ENCODE measurements at regions not wholly inside any gene's neighbourhood (a gene's known extent, or its start where the extent isn't known, plus 50 kb on each side); places are given as distances from the start of the nearest gene placed in this dataset.
"Not testable (repeated sequence)": the region's sequence is repeated elsewhere in the genome, so short reads cannot be mapped to it uniquely, and the experiment has no call there.

GRCh38 chr3:105144837-105145236 lies 221.9 kb upstream of the ALCAM start:
- peaks cover 11% of the 10 kb centered on the region for H3K4me1 Mint-ChIP-seq (ENCODE audit: low read depth)
- TF ChIP-seq CTCF (IDR thresholded peaks at IDR 0.05) = no peak
- no peak overlapping the region for H3K4me3 Mint-ChIP-seq (ENCODE audit: unreplicated experiment)
- no peaks in the 10 kb centered on the region for H3K36me3 Mint-ChIP-seq (ENCODE audit: low read depth)
- no peaks in the 10 kb centered on the region for H3K27me3 Mint-ChIP-seq (ENCODE audit: low read depth)
- no peak overlapping the region for H3K27ac Mint-ChIP-seq (ENCODE audit: unreplicated experiment)
- no peak for DNase-seq (ENCODE audit: low spot score)
- H3K9me3 Mint-ChIP-seq (ENCODE audit: low read depth) = peaks cover 5% of the 10 kb centered on the region

- Mint-ChIP-seq H3K4me1 (ENCODE audit: low read depth) (peaks cover 11% of the 10 kb centered on the region), H3K9me3 (ENCODE audit: low read depth) (peaks cover 7% of the 10 kb centered on the region), H3K27me3 (ENCODE audit: low read depth) (no peaks in the 10 kb centered on the region), H3K27ac (ENCODE audit: unreplicated experiment) (no peak overlapping the region), H3K4me3 (ENCODE audit: unreplicated experiment) (no peak overlapping the region), H3K36me3 (ENCODE audit: low read depth) (no peaks in the 10 kb centered on the region)
- no peak for TF ChIP-seq CTCF (IDR thresholded peaks at IDR 0.05)
- no peak for DNase-seq (ENCODE audit: low spot score)
Measured at GRCh38 chr3:105145511-105145910, 221.2 kb upstream of the ALCAM start.

- not testable (repeated sequence) for H3K9me3 Mint-ChIP-seq (ENCODE audit: low read depth); H3K4me3 Mint-ChIP-seq (ENCODE audit: unreplicated experiment); DNase-seq (ENCODE audit: low spot score); H3K27ac Mint-ChIP-seq (ENCODE audit: unreplicated experiment); H3K36me3 Mint-ChIP-seq (ENCODE audit: low read depth); H3K4me1 Mint-ChIP-seq (ENCODE audit: low read depth); H3K27me3 Mint-ChIP-seq (ENCODE audit: low read depth)
Measured at GRCh38 chr3:105149197-105149596, 217.5 kb upstream of the ALCAM start.

GRCh38 chr3:105152987-105153386 lies 213.7 kb upstream of the ALCAM start:
- Mint-ChIP-seq H3K9me3 (ENCODE audit: low read depth) (peaks cover 7% of the 10 kb centered on the region), H3K27ac (ENCODE audit: unreplicated experiment) (no peak overlapping the region), H3K36me3 (ENCODE audit: low read depth) (no peaks in the 10 kb centered on the region), H3K4me3 (ENCODE audit: unreplicated experiment) (no peak overlapping the region), H3K4me1 (ENCODE audit: low read depth) (peaks cover 9% of the 10 kb centered on the region), H3K27me3 (ENCODE audit: low read depth) (no peaks in the 10 kb centered on the region)
- DNase-seq (ENCODE audit: low spot score) = no peak
- no peak for TF ChIP-seq CTCF (IDR thresholded peaks at IDR 0.05)

- no peak for TF ChIP-seq CTCF (IDR thresholded peaks at IDR 0.05)
- Mint-ChIP-seq H3K27ac (ENCODE audit: unreplicated experiment) (no peak overlapping the region), H3K36me3 (ENCODE audit: low read depth) (no peaks in the 10 kb centered on the region), H3K9me3 (ENCODE audit: low read depth) (peaks cover 3% of the 10 kb centered on the region), H3K4me3 (ENCODE audit: unreplicated experiment) (no peak overlapping the region), H3K4me1 (ENCODE audit: low read depth) (peaks cover 9% of the 10 kb centered on the region), H3K27me3 (ENCODE audit: low read depth) (no peaks in the 10 kb centered on the region)
- no peak for DNase-seq (ENCODE audit: low spot score)
Measured at GRCh38 chr3:105154692-105155091, 212.0 kb upstream of the ALCAM start.

GRCh38 chr3:105157067-105157765 lies 209.5 kb upstream of the ALCAM start:
- H3K4me3 Mint-ChIP-seq (ENCODE audit: unreplicated experiment) = no peak overlapping the region
- TF ChIP-seq CTCF (IDR thresholded peaks at IDR 0.05) = no peak
- H3K4me1 Mint-ChIP-seq (ENCODE audit: low read depth) = peaks cover 2% of the 10 kb centered on the region
- H3K27ac Mint-ChIP-seq (ENCODE audit: unreplicated experiment) = no peak overlapping the region
- no peaks in the 10 kb centered on the region for H3K9me3 Mint-ChIP-seq (ENCODE audit: low read depth)
- H3K36me3 Mint-ChIP-seq (ENCODE audit: low read depth) = no peaks in the 10 kb centered on the region
- H3K27me3 Mint-ChIP-seq (ENCODE audit: low read depth) = no peaks in the 10 kb centered on the region
- DNase-seq (ENCODE audit: low spot score) = no peak
